ENCODE measurements at regions not wholly inside any gene's neighbourhood (a gene's known extent, or its start where the extent isn't known, plus 50 kb on each side); places are given as distances from the start of the nearest gene placed in this dataset.

DNA sequence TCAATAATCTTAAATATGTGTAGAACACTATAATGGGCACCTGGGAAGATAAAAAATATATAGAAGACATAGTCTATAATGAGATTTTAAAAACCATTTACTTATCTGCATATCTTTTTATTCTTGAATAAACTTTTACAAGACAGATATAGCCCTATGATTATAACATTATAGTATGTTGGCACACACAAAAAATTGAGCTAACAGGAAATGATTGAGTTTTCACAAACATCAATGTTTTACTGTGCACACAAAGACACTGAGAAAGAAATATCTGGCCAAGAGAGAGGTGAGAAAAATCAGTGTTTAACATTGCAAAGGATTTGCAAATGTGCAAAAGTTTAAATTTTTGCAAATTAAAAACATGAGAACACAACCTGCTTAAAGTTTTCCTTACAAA lies 124.3 kb downstream of the BBS10 start:
- H3K27me3 Mint-ChIP-seq: peaks cover 5% of the 10 kb centered on the region
- intact Hi-C loops (cut with micrococcal nuclease): no loop called here
- H3K36me3 ChIP-seq (replicated peaks in 1 of 2; ENCODE audit: control extremely low read depth in 1 of 2, control insufficient read depth in 1 of 2, extremely low read depth in 1 of 2, insufficient read depth in 2 of 2, low read length in 1 of 2): no peaks in the 10 kb centered on the region
- H3K79me2 ChIP-seq (ENCODE audit: control insufficient read depth, insufficient read depth, low read length): no peaks in the 10 kb centered on the region
- H3K9ac ChIP-seq (ENCODE audit: low read length): no peak overlapping the region
- H3K9me3 ChIP-seq (ENCODE audit: control extremely low read depth in 1 of 3, control insufficient read depth in 2 of 3, insufficient read depth in 1 of 3, low read length in 2 of 3): no peaks in the 10 kb centered on the region
- no peak overlapping the region for H3K27ac Mint-ChIP-seq
- no peak overlapping the region for H3K27ac ChIP-seq (ENCODE audit: low read length in 2 of 2)
- H2AFZ ChIP-seq (ENCODE audit: insufficient read depth, low read depth, low read length, poor library complexity, severe bottlenecking): no peak overlapping the region
- POLR2A ChIA-PET: no interaction called here
- CTCF ChIA-PET: no interaction called here
- no peak overlapping the region for H3K4me2 ChIP-seq (replicated peaks; ENCODE audit: low read depth, low read length, poor library complexity, severe bottlenecking)
- no peaks in the 10 kb centered on the region for H3K9me3 Mint-ChIP-seq (ENCODE audit: insufficient read depth)
- no peaks in the 10 kb centered on the region for H4K20me1 ChIP-seq (ENCODE audit: control insufficient read depth, insufficient read depth, low read length, poor library complexity, severe bottlenecking)
- no peak for ATAC-seq (ENCODE audit: low read depth)
- TF ChIP-seq, protein P1, sequence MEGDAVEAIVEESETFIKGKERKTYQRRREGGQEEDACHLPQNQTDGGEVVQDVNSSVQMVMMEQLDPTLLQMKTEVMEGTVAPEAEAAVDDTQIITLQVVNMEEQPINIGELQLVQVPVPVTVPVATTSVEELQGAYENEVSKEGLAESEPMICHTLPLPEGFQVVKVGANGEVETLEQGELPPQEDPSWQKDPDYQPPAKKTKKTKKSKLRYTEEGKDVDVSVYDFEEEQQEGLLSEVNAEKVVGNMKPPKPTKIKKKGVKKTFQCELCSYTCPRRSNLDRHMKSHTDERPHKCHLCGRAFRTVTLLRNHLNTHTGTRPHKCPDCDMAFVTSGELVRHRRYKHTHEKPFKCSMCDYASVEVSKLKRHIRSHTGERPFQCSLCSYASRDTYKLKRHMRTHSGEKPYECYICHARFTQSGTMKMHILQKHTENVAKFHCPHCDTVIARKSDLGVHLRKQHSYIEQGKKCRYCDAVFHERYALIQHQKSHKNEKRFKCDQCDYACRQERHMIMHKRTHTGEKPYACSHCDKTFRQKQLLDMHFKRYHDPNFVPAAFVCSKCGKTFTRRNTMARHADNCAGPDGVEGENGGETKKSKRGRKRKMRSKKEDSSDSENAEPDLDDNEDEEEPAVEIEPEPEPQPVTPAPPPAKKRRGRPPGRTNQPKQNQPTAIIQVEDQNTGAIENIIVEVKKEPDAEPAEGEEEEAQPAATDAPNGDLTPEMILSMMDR (IDR thresholded peaks at IDR 0.05): no peak
- no peak for TF ChIP-seq EZH2 (IDR thresholded peaks at IDR 0.05; ENCODE audit: borderline replicate concordance, insufficient read depth, low read depth, low read length, poor library complexity, severe bottlenecking)
- H3K4me3 Mint-ChIP-seq: no peak overlapping the region
- H3K27me3 ChIP-seq (replicated peaks in 1 of 4; ENCODE audit: control extremely low read depth in 1 of 4, control insufficient read depth in 3 of 4, insufficient read depth in 4 of 4, low read length in 3 of 4): no peaks in the 10 kb centered on the region
- no peaks in the 10 kb centered on the region for H3K4me1 Mint-ChIP-seq
- no peak for DNase-seq
- H3K4me3 ChIP-seq (ENCODE audit: control extremely low read depth in 1 of 5, extremely low read depth in 1 of 5, insufficient read depth in 1 of 5, low read depth in 2 of 5, low read length in 4 of 5): no peak overlapping the region
- H3K4me1 ChIP-seq (ENCODE audit: control insufficient read depth in 2 of 2, insufficient read depth in 2 of 2, low read length in 2 of 2): no peaks in the 10 kb centered on the region

DNA sequence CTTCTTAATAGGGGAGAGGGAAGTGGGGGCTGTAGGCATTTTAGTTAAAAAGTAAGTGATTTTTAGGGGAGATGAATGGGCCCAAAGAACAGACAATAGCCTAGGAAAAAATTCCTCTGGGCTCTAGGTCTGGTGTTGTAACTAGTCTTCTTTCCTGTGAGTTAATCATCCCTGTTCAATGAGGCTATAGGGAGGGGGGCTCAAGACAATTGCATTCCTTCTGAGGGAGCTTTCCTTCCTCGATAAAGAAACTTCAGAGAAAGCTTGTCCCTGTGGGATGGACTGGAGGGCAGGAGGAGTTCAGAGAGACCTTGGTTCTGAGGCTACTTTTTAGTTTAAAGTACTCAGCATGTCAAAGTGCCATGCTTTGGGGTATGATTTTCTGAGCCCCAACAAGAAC lies 127.2 kb downstream of the BBS10 start:
- DNase-seq (no peak), ATAC-seq (ENCODE audit: low read depth) (no peak)
- 83% methylated on average over 1 of the region's 1 CpG for WGBS (ENCODE audit: insufficient coverage)
- CTCF ChIA-PET: no interaction called here
- Histone ChIP-seq H3K9me3 (ENCODE audit: control extremely low read depth in 1 of 3, control insufficient read depth in 2 of 3, insufficient read depth in 1 of 3, low read length in 2 of 3) (no peaks in the 10 kb centered on the region), H3K4me1 (ENCODE audit: control insufficient read depth in 2 of 2, insufficient read depth in 2 of 2, low read length in 2 of 2) (no peaks in the 10 kb centered on the region), H3K27me3 (replicated peaks in 1 of 4; ENCODE audit: control extremely low read depth in 1 of 4, control insufficient read depth in 3 of 4, insufficient read depth in 4 of 4, low read length in 3 of 4) (peaks cover 0 to 4% (median 0%) of the 10 kb centered on the region in 4 experiments), H3K9ac (ENCODE audit: low read length) (no peak overlapping the region), H3K4me3 (ENCODE audit: control extremely low read depth in 1 of 5, extremely low read depth in 1 of 5, insufficient read depth in 1 of 5, low read depth in 2 of 5, low read length in 4 of 5) (no peak overlapping the region), H3K36me3 (replicated peaks in 1 of 2; ENCODE audit: control extremely low read depth in 1 of 2, control insufficient read depth in 1 of 2, extremely low read depth in 1 of 2, insufficient read depth in 2 of 2, low read length in 1 of 2) (no peaks in the 10 kb centered on the region), H3K27ac (ENCODE audit: low read length in 2 of 2) (no peak overlapping the region), H3K79me2 (ENCODE audit: control insufficient read depth, insufficient read depth, low read length) (no peaks in the 10 kb centered on the region), H2AFZ (ENCODE audit: insufficient read depth, low read depth, low read length, poor library complexity, severe bottlenecking) (no peak overlapping the region), H3K4me2 (replicated peaks; ENCODE audit: low read depth, low read length, poor library complexity, severe bottlenecking) (no peak overlapping the region), H4K20me1 (ENCODE audit: control insufficient read depth, insufficient read depth, low read length, poor library complexity, severe bottlenecking) (no peaks in the 10 kb centered on the region)
- H3K27me3 Mint-ChIP-seq: peaks cover 13% of the 10 kb centered on the region
- H3K9me3 Mint-ChIP-seq (ENCODE audit: insufficient read depth): no peaks in the 10 kb centered on the region
- H3K4me3 Mint-ChIP-seq: no peak overlapping the region
- no peak for TF ChIP-seq EZH2 (IDR thresholded peaks at IDR 0.05; ENCODE audit: borderline replicate concordance, insufficient read depth, low read depth, low read length, poor library complexity, severe bottlenecking)
- TF ChIP-seq, protein P1 (IDR thresholded peaks at IDR 0.05): no peak
- POLR2A ChIA-PET: no interaction called here
- intact Hi-C loops (cut with micrococcal nuclease): no loop called here
- H3K27ac Mint-ChIP-seq: no peak overlapping the region
- H3K4me1 Mint-ChIP-seq: no peaks in the 10 kb centered on the region
